M059J (cell line): ENCODE measurements at regions not wholly inside any gene's neighbourhood (a gene's known extent, or its start where the extent isn't known, plus 50 kb on each side); places are given as distances from the start of the nearest gene placed in this dataset.

ENCODE experiments used
- DNase-seq: peaks from one replicate; pipeline ENCODE4 v3.0.0-alpha.2; 2012; ENCODE audit warnings: low read depth

DNA sequence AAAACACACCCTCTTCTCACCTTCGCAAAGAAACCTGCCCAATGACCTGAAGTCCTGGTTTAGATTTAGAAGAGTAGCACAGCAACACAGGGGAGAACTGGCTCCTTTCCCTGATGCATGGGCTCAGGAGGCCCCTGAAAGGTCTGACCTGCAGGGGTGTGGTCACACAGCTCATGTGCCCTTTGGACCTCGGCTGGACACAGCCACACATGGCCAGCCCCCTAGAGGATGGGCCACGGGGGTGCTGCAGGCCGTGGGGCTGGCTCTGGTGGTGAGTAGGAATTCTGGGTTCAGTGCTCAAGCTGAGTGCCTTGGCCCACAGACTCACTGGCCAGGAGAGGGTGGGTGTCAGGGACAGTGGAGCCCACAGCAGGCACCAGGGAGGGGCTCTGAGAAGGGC lies 118.5 kb upstream of the ADCY1 start:
- no peak for DNase-seq

DNA sequence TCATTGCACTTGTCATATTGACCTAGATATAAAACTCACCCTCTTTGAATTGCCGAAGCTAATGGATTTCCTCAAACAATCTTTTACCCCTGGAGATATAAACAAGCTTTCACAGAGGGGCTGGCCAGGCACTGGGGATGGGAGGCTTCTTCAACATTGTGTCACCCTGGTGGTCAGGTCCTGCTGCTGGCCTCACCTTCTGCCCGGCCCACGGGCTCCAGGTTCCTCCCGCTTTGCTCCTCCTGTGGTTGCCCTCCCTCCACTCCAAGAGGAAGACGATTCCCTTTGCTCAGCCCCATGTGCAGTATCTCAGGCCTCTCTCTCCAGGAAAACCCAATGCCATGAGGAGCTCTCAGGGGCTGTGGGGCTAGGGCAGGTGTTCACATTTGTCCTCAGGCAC lies 118.1 kb upstream of the ADCY1 start:
- no peak for DNase-seq

DNA sequence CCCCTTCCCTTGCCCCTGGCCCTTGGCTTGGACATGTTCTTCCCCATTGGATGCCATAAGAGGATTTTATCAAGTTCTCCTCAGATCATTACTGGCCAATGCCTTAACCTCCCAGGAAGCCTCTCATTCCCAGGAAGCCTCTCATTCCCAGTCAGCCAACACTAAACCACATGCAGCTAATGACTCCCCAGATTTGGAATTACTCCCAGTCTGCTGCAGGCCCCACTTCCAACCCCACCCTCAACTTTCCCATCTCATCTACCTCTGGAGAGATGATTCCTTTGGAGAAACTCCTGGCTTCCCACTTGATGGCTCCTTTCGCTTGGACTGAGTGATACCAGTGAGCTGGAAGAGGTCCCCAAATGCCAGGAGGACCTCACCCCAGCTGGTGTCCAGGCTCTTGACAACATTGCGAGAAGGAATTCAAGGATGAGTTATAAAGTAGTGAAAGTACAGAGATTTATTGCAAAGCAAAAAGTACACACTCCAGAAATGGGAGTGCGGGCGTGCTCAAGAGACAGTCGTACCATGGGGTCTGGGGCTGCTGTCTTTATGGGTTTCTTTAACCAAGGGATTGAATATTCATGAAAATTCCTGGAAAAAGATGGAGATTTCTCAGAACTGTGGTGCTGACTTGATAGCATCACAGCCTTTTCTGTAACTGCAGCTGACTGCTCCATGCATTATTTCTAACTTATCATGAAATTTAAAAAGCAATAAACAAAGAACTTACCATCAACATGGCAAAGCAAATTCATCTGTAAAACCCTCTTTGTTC lies 117.2 kb upstream of the ADCY1 start:
- peak; percentile 68 for DNase-seq

GRCh38 chr7:45457591-45457990 lies 116.6 kb upstream of the ADCY1 start:
- DNase-seq: no peak

DNA sequence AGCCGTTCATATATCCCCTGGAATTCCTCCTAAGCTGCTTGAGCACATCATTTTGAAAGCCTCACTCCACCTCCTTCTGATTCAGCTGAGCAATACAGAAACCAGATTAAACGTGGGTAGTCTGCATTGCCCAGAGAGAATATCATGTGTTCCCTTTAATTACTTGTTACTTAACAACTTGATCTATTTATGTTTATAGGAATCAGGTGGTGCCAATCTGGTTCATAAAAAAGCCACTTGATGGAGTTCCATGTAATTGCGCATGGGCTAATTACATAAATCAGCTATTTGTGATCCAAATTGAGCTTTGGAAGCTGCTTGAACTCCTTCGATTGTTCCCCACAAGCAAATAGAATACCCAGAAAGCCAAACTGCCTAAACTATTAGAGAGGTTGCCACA lies 114.7 kb upstream of the ADCY1 start:
- no peak for DNase-seq

GRCh38 chr7:45460379-45460778 lies 113.8 kb upstream of the ADCY1 start:
- peak; percentile 8 for DNase-seq

GRCh38 chr7:45461026-45461425 lies 113.1 kb upstream of the ADCY1 start:
- no peak for DNase-seq

DNA sequence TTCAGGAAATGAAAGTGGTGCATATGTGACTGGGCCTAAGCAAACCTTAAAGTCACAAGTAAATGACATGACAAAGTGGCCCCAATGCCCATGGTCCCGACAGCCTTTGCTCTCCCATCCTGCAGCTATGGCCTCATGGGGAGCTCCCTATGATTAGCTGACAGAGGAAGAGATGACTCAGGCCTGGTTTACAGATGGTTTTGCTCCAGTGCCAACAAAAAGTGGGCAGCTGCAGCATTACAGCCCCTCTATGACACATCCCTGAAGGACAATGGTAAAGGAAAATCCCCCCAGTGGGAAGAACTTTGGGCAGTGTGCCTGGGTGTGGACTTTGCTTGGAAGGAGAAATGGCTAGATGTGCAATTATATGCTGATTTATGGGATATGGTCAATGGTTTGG lies 105.1 kb upstream of the ADCY1 start:
- DNase-seq: peak; percentile 80

DNA sequence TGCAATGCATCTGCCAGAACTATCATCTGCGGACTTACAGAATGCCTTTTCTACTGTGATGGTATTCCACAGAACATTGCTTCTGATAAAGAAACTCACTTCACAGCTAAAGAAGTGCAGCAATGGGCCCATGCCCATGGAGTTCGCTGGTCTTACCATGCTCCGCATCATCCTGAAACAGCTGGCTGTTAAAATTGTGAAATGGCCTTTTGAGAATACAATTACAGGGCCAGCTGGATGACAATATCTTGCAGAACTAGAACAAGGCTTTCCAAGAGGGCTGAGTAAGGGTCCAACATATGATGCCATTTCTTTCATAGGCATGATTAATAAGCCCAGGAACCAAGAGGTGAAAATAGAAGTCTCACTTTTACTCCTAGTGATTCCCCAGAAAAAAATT lies 104.1 kb upstream of the ADCY1 start:
- no peak for DNase-seq

DNA sequence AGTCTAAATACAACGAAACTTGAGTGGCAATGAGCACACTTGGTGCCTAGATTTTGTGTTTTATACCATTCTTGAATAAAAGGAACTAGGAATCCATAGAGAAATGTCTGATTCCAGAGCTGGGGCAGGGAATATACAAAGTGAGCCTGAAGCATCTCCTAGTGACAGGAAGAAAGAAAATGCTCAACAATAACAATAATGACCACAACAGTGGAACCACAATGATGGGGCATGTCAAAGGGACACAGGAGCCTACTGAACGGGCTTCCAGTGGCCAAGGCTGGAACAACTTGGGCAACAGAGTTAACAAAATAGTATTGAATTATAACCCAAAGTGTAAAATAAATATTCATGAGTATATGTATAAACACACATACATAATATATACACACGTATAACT lies 94.4 kb upstream of the ADCY1 start:
- peak; percentile 39 for DNase-seq

- DNase-seq: peak; percentile 29
These were observed 91.7 kb upstream of the ADCY1 start for GRCh38 chr7:45482451-45482850.

DNA sequence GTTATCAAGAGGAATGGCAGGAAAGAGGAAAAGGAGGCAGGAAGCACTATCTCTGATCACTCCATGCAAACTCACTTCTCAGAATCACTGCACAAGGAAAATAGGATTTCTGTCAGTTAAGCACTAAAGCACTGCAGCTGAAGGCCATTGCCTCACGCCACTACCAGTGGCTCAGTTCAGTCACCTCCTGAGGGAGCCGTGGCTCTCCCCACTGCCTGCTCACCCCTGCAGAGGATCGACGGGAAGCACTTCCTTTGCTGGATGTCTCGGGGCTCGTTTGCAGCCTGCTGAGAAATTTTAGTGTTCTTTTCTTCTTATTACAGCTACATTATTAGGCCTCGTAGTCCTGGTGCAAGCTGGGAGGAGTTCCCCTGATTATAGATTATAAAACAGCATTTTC lies 90.1 kb upstream of the ADCY1 start:
- no peak for DNase-seq

- peak; percentile 19 for DNase-seq
These were observed 87.6 kb upstream of the ADCY1 start for GRCh38 chr7:45486575-45486974.

- DNase-seq: no peak
These were observed 79.3 kb upstream of the ADCY1 start for GRCh38 chr7:45494885-45495284.

- DNase-seq: no peak
These were observed 78.5 kb upstream of the ADCY1 start for GRCh38 chr7:45495618-45496017.

GRCh38 chr7:45500257-45500656 lies 73.9 kb upstream of the ADCY1 start:
- DNase-seq: no peak

- DNase-seq: no peak
These were observed 72.4 kb upstream of the ADCY1 start for GRCh38 chr7:45501791-45502190.

DNA sequence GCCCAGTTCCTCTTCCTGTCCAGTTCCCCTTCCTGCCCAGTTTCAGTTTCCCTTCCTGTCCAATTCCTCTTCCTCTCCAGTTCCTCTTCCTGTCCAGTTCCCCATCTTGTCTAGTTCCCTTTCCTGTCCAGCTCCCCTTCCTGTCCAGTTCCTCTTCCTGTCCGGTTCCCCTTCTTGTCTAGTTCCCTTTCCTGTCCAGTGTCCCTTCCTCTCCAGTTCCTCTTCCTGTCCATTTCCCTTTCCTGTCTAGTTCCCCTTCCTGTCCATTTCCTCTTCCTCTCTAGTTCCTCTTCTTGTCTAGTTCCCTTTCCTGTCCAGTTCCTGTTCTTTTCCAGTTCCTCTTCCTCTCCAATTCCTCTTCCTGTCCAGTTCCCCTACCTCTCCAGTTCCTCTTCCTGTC lies 68.1 kb upstream of the ADCY1 start:
- no peak for DNase-seq

DNA sequence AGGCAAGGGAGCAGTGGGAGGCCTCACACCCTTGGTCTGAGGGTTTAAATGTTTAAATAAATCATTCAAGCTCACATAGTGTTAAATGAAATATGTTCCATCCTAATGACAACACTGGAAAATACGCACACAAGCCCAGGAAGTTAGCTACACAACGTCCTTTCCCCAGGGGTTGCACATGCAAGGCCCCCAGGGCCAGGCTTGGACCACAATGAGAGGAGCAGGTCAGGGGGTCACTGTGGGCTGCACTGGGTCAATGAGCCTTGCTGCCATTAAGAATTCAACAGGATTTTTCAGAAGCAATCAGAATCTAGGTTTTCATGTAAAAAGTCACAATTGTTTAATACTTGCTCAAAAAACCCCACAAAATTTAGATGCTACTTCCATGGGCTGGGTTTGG lies 64.9 kb upstream of the ADCY1 start:
- no peak for DNase-seq

DNA sequence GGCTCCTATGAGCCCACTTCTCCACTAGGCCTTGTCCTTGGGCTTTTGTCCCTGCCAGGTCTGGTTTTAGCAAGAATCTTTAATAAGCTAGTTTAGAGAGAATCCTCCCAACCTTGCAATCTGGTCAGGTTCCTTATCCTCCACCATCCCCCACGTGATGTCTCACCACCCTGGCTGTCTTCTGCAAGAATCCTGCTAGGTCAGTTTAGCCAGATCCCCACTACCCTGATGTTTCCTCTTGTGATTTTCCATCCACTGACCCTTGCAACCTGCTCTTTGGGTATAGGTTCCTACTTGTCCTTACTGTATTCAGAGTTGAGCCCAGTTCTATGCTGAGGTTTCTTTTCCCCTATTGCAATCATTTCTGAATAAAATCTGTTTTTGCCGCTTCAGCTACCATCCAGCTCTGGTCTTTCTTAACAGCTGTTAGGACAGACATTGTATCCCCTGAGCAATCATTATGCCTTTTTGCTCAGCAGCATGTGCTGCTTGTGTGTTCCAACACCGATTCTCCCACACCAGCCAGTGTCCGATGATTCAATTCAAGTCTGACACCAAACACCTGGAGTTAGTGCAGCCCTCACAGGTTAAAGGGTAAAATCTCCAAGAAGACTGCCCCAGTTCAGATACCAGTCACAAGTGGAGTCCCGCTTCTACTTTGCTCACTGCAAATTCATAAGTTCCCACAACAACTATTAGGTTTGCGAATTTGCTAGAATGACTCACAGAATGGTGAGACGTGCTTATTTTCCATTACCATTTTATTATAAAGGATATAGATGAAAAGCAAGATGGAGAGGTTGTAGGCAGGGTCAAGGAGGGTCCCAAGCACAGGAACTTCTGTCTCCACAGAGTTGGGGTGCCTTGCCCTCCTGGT lies 62.2 kb upstream of the ADCY1 start:
- DNase-seq: no peak

GRCh38 chr7:45514944-45515343 lies 59.2 kb upstream of the ADCY1 start:
- DNase-seq: no peak

DNA sequence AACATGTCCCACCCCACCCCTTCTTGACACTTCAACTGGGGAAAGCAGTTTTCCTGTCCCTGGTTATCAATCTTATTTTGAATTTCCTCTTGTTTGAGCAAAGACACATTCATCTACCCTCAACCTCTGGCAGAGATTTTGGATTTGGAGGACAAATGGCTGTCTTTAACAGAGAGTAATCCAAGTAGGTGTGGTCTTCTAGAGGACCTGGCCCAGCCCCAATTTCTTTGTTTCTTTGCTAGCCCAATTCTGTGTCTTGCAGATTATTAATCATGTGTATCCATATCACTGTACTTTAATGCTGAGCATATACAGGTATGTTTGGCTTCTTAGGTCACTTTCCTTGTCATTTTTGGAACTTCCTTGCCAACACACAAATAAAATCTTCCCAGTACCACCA lies 58.8 kb upstream of the ADCY1 start:
- DNase-seq: no peak
